H1 (cell line): ENCODE measurements at regions not wholly inside any gene's neighbourhood (a gene's known extent, or its start where the extent isn't known, plus 50 kb on each side); places are given as distances from the start of the nearest gene placed in this dataset.

ENCODE experiments used
- CTCF ChIA-PET: fragments of 300-600 bp; sonication (Branson Sonifier 250); formaldehyde crosslinking; loops from one replicate; lab custom pipeline; 2021; ENCODE audit not compliant: partially characterized antibody; lab: Charles Lee
- POLR2A ChIA-PET: fragments of 300-600 bp; sonication (Branson Sonifier 250); formaldehyde crosslinking; loops from one replicate; lab custom pipeline; 2021; ENCODE audit warnings: inconsistent platforms; ENCODE audit not compliant: partially characterized antibody; lab: Charles Lee
- DNase-seq, 2 experiments: peaks; one replicate each; pipeline versions ENCODE4 v3.0.0 to v3.0.0-alpha.2; 2010 to 2022; ENCODE audit warnings: low spot score in 2 of 2, low read depth in 1 of 2, mixed read lengths in 1 of 2
- FAIRE-seq: peaks from 2 replicates; lab custom pipeline; 2011; peaks lifted over from hg19 to GRCh38; lab: Jason Lieb, UNC
- H2AFZ ChIP-seq: 2 replicates; pipeline ENCODE4 v1.8.1; 2012; ENCODE audit warnings: low read length, inconsistent platforms
- H2AK5ac ChIP-seq: 2 replicates; pipeline ENCODE4 v1.6.1; 2013; ENCODE audit warnings: low read depth, low read length
- H2BK120ac ChIP-seq: replicated peaks from 2 replicates; pipeline ENCODE3; 2013; ENCODE audit warnings: low read depth, low read length, inconsistent platforms
- H2BK12ac ChIP-seq: 2 replicates; pipeline ENCODE4 v1.6.1; 2013; ENCODE audit warnings: low read depth, low read length
- H2BK15ac ChIP-seq: 2 replicates; pipeline ENCODE4 v1.6.1; 2013; ENCODE audit warnings: low read length
- H2BK20ac ChIP-seq: 2 replicates; pipeline ENCODE4 v1.6.1; 2013; ENCODE audit warnings: low read length
- H2BK5ac ChIP-seq: 2 replicates; pipeline ENCODE4 v1.6.1; 2013; ENCODE audit warnings: low read depth, low read length
- H3K14ac ChIP-seq: 2 replicates; pipeline ENCODE4 v1.6.1; 2013; ENCODE audit warnings: inconsistent platforms; ENCODE audit not compliant: insufficient read length
- H3K18ac ChIP-seq: 2 replicates; pipeline ENCODE4 v1.6.1; 2013; ENCODE audit warnings: low read length; ENCODE audit errors: extremely low read depth
- H3K23ac ChIP-seq: 2 replicates; pipeline ENCODE4 v1.6.1; 2013; ENCODE audit warnings: inconsistent platforms; ENCODE audit not compliant: insufficient read length
- H3K23me2 ChIP-seq: 2 replicates; pipeline ENCODE4 v1.6.1; 2013; ENCODE audit warnings: low read depth, low read length
- H3K27ac ChIP-seq: 2 replicates; pipeline ENCODE4 v1.6.1; 2011; ENCODE audit warnings: low read depth, low read length, inconsistent platforms
- H3K27me3 ChIP-seq, 4 experiments: replicated peaks in 1 of 4; 1 replicate in 1 of 4; 2 replicates in 3 of 4; pipeline versions ENCODE4 v1.6.1 to v1.8.1; 2011 to 2013; ENCODE audit warnings: low read length in 3 of 4, mild to moderate bottlenecking in 3 of 4, inconsistent platforms in 2 of 4, mixed read lengths in 2 of 4, moderate library complexity in 1 of 4; ENCODE audit not compliant: control insufficient read depth in 3 of 4, insufficient read depth in 3 of 4; ENCODE audit errors: extremely low read depth in 1 of 4
- H3K36me3 ChIP-seq, 4 experiments: 2 replicates each; pipeline versions ENCODE4 v1.6.1 to v1.8.1; 2011 to 2013; ENCODE audit warnings: mild to moderate bottlenecking in 4 of 4, low read length in 3 of 4, moderate library complexity in 2 of 4, control low read depth in 1 of 4, inconsistent platforms in 1 of 4; ENCODE audit not compliant: insufficient read depth in 4 of 4, control insufficient read depth in 2 of 4
- H3K4ac ChIP-seq: replicated peaks from 2 replicates; pipeline ENCODE3; 2013; ENCODE audit warnings: low read length, low read depth, mixed read lengths, inconsistent platforms; ENCODE audit not compliant: insufficient read length
- H3K4me1 ChIP-seq, 4 experiments: replicated peaks in 1 of 4; 1 replicate in 1 of 4; 2 replicates in 3 of 4; pipeline versions ENCODE4 v1.6.1 to v1.8.1; 2011 to 2013; ENCODE audit warnings: low read length in 3 of 4, inconsistent platforms in 2 of 4, mixed read lengths in 1 of 4; ENCODE audit not compliant: insufficient read depth in 4 of 4, control insufficient read depth in 3 of 4
- H3K4me2 ChIP-seq, 2 experiments: 2 replicates each; pipeline versions ENCODE4 v1.6.1 to v1.8.1; 2011 to 2013; ENCODE audit warnings: low read depth in 2 of 2, low read length in 2 of 2, control low read depth in 1 of 2, inconsistent platforms in 1 of 2, mild to moderate bottlenecking in 1 of 2; ENCODE audit not compliant: insufficient read depth in 1 of 2
- H3K4me3 ChIP-seq, 4 experiments: fragments of 200-600, 300-600 bp in 1 of 4; sonication (generic), shearing (Covaris generic), sonication (Bioruptor Twin) in 1 of 4; 2 replicates each; pipeline versions ENCODE4 v1.5.1 to v1.8.1; 2011 to 2016; ENCODE audit warnings: low read length in 4 of 4, low read depth in 3 of 4, control low read depth in 2 of 4, inconsistent platforms in 2 of 4, mild to moderate bottlenecking in 2 of 4, mixed read lengths in 1 of 4, moderate library complexity in 1 of 4; ENCODE audit not compliant: insufficient read depth in 2 of 4; ENCODE audit errors: extremely low read depth in 1 of 4
- H3K56ac ChIP-seq: replicated peaks from 2 replicates; pipeline ENCODE3; 2013; ENCODE audit warnings: low read depth, mild to moderate bottlenecking, mixed read lengths, low read length, inconsistent platforms; ENCODE audit not compliant: insufficient read length
- H3K79me1 ChIP-seq: 2 replicates; pipeline ENCODE4 v1.6.1; 2013; ENCODE audit warnings: low read depth, low read length, control low read depth
- H3K79me2 ChIP-seq, 2 experiments: 2 replicates each; pipeline versions ENCODE4 v1.6.1 to v1.8.1; 2012 to 2013; ENCODE audit warnings: low read length in 2 of 2, mild to moderate bottlenecking in 2 of 2, inconsistent platforms in 1 of 2; ENCODE audit not compliant: insufficient read depth in 2 of 2, control insufficient read depth in 1 of 2
- H3K9ac ChIP-seq, 4 experiments: replicated peaks in 1 of 4; 1 replicate in 1 of 4; 2 replicates in 3 of 4; pipeline versions ENCODE4 v1.6.1 to v1.8.1; 2011 to 2013; ENCODE audit warnings: low read depth in 3 of 4, low read length in 3 of 4, control low read depth in 2 of 4, mild to moderate bottlenecking in 2 of 4, moderate library complexity in 2 of 4, inconsistent platforms in 1 of 4; ENCODE audit errors: extremely low read depth in 1 of 4
- H3K9me3 ChIP-seq, 2 experiments: 2 replicates each; pipeline versions ENCODE4 v1.6.1 to v1.8.1; 2012 to 2013; ENCODE audit warnings: mild to moderate bottlenecking in 2 of 2, moderate library complexity in 2 of 2, control low read depth in 1 of 2, inconsistent platforms in 1 of 2, low read depth in 1 of 2, low read length in 1 of 2, mixed read lengths in 1 of 2; ENCODE audit not compliant: insufficient read depth in 2 of 2
- H4K20me1 ChIP-seq, 2 experiments: replicated peaks in 1 of 2; 2 replicates each; pipeline versions ENCODE3 to v1.8.1; 2011 to 2013; ENCODE audit warnings: inconsistent platforms in 2 of 2, low read length in 2 of 2, mild to moderate bottlenecking in 1 of 2; ENCODE audit not compliant: insufficient read depth in 2 of 2, control insufficient read depth in 1 of 2
- H4K5ac ChIP-seq: 2 replicates; pipeline ENCODE4 v1.6.1; 2013; ENCODE audit warnings: low read length, low read depth, mixed read lengths, inconsistent platforms; ENCODE audit not compliant: insufficient read length
- H4K8ac ChIP-seq: 2 replicates; pipeline ENCODE4 v1.8.0; 2013; ENCODE audit warnings: mild to moderate bottlenecking, moderate library complexity, low read length, inconsistent platforms; ENCODE audit not compliant: insufficient read depth; ENCODE audit errors: extremely low read depth
- H4K91ac ChIP-seq: replicated peaks from 2 replicates; pipeline ENCODE3; 2013; ENCODE audit warnings: low read length, mixed read lengths, inconsistent platforms; ENCODE audit not compliant: insufficient read length
- ASH2L ChIP-seq: fragments of 200-600, 300-600 bp; sonication (generic); IDR thresholded peaks from one replicate; pipeline ENCODE4 v1.7.1; 2017; ENCODE audit warnings: low read length
- EGR1 ChIP-seq: IDR thresholded peaks from 2 replicates; pipeline ENCODE4 v1.6.1; 2011; ENCODE audit warnings: low read depth, low read length, borderline replicate concordance
- EP300 ChIP-seq, 2 experiments: IDR thresholded peaks; 1 replicate in 1 of 2; 2 replicates in 1 of 2; pipeline ENCODE4 v1.6.1; 2011 to 2012; ENCODE audit warnings: low read depth in 2 of 2, low read length in 2 of 2, mild to moderate bottlenecking in 2 of 2, borderline replicate concordance in 1 of 2, inconsistent platforms in 1 of 2, moderate library complexity in 1 of 2
- EZH2 ChIP-seq: fragments of 200-600 bp; sonication (generic); IDR thresholded peaks from 2 replicates; pipeline ENCODE4 v1.7.1; 2012; ENCODE audit warnings: low read depth, mild to moderate bottlenecking, moderate library complexity, low read length, inconsistent platforms; ENCODE audit not compliant: severe bottlenecking
- GABPA ChIP-seq: IDR thresholded peaks from 2 replicates; pipeline ENCODE4 v1.6.1; 2011; ENCODE audit warnings: mild to moderate bottlenecking, low read length, moderate library complexity, borderline replicate concordance; ENCODE audit not compliant: insufficient read depth
- GTF2F1 ChIP-seq: IDR thresholded peaks from 2 replicates; pipeline ENCODE4 v1.6.1; 2012; ENCODE audit warnings: low read depth, low read length, improper control_type of control experiment, borderline replicate concordance
- KDM5A ChIP-seq: fragments of 200-600 bp; IDR thresholded peaks from 2 replicates; pipeline ENCODE4 v1.7.1; 2012; ENCODE audit warnings: mild to moderate bottlenecking, low read length, inconsistent platforms, mixed read lengths
- SP4 ChIP-seq: IDR thresholded peaks from 2 replicates; pipeline ENCODE4 v1.6.1; 2012; ENCODE audit warnings: low read length, inconsistent platforms
- ZNF274 ChIP-seq: IDR thresholded peaks from 2 replicates; pipeline ENCODE4 v1.7.0; 2012; ENCODE audit warnings: low read length, borderline replicate concordance; ENCODE audit errors: extremely low read depth
- WGBS, 2 experiments: shearing (Covaris generic) in 1 of 2; methylation state at CpG; one replicate each; pipeline versions ENCODE4 v1.1.6 to v1.1.7; 2013 to 2015; ENCODE audit warnings: low lambda C conversion rate in 2 of 2, mixed read lengths in 2 of 2, inconsistent platforms in 1 of 2, low coverage in 1 of 2, missing lambda C conversion rate in 1 of 2; ENCODE audit not compliant: insufficient replicate concordance in 2 of 2, insufficient coverage in 1 of 2, insufficient read length in 1 of 2; ENCODE audit errors: extremely low coverage in 1 of 2, missing lambda C conversion rate in 1 of 2; 5-methylcytosine and 5-hydroxymethylcytosine counted together
- TF ChIP-seq, protein P1 (sequence below): IDR thresholded peaks from 2 replicates; pipeline ENCODE4 v1.6.1; 2011; ENCODE audit warnings: low read depth, mild to moderate bottlenecking, low read length; ENCODE audit not compliant: insufficient read depth

DNA sequence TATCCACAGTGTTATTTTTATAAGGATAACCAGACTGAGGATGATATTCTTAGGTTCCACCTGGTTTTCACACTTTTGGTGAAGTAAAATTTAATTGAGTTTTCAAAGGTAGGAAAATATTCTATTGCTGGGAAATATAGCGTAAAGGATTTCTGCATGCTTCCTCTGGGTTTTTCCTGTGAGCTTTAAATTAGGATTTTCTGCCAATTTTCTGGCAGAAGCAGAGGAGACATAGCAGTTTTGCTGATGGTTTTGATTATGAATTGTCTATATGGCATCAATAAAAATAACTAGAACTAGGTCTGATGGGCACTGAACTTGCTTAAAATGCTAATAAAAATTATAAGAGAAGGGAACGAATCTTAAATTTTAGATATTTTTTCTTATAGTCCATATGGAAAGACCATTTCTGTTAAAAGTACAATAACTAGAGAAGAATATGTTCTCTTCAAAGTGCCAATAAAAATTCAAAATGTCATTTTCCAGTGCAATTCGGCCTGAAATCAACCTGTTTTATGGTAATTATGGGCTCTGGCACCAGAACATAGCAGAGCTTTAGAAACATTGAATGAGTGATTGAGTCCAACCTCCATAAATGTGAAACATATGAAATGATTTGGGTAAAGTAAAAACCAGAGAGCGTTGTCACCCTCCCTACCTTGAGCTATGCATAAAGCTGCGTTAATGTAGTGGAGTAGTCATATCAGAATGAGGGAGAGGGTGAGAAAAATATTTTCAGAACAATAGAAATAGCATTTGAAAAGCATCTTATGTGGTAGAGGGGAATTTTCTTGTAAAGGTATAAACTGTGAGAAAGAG lies 279.7 kb downstream of the SPRY1 start:
- H3K4me2 ChIP-seq, result no peak overlapping the region

More for the DNA sequence above, 279.7 kb downstream of the SPRY1 start:
- H3K79me2 ChIP-seq, result no peaks in the 10 kb centered on the region
- H2AFZ ChIP-seq, result no peak overlapping the region
- H4K8ac ChIP-seq, result no peak overlapping the region
- no peak overlapping the region for H2BK5ac ChIP-seq
- ChIA-PET POLR2A (no interaction called here), CTCF (interaction anchor here (1.0 to 1.1 kb wide), 2 partner anchors 15 to 71 kb away, joined by 3 to 4 read pairs; no protein-coding TSS in a partner anchor)
- no peak overlapping the region for H2BK20ac ChIP-seq
- no peaks in the 10 kb centered on the region for H3K27me3 ChIP-seq
- H3K9ac ChIP-seq, result no peak overlapping the region
- H3K36me3 ChIP-seq, result no peaks in the 10 kb centered on the region
- H2BK12ac ChIP-seq, result no peak overlapping the region
- no peak overlapping the region for H3K27ac ChIP-seq
- no peak overlapping the region for H3K4ac ChIP-seq
- H3K4me1 ChIP-seq, result peaks cover 0 to 5% (median 0%) of the 10 kb centered on the region in 4 experiments; a peak in 1 of 7 replicates
- no peaks in the 10 kb centered on the region for H3K23me2 ChIP-seq
- H3K56ac ChIP-seq, result no peak overlapping the region
- no peak overlapping the region for H4K5ac ChIP-seq
- no peak overlapping the region for H2BK120ac ChIP-seq
- WGBS, 2 experiments, result 87% methylated on average over 5 of the region's 5 CpGs; no CpG with 5 or more reads in 1 of the 2 experiments
- TF ChIP-seq ZNF274, result no peak
- no peak for TF ChIP-seq EGR1
- TF ChIP-seq GABPA, result no peak
- no peak for TF ChIP-seq GTF2F1
- TF ChIP-seq EZH2, result no peak
- TF ChIP-seq, protein P1, sequence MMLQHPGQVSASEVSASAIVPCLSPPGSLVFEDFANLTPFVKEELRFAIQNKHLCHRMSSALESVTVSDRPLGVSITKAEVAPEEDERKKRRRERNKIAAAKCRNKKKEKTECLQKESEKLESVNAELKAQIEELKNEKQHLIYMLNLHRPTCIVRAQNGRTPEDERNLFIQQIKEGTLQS, result no peak
- TF ChIP-seq KDM5A, result no peak
- TF ChIP-seq ASH2L, result no peak
- no peak for TF ChIP-seq SP4
- TF ChIP-seq EP300 (IDR thresholded peaks at IDR 0.05; ENCODE audit: borderline replicate concordance in 1 of 2, low read depth in 2 of 2, low read length in 2 of 2), result no peak
- H3K79me1 ChIP-seq, result no peaks in the 10 kb centered on the region
- H4K20me1 ChIP-seq, result no peaks in the 10 kb centered on the region
- no peak for DNase-seq
- no peak overlapping the region for H3K23ac ChIP-seq
- no peak overlapping the region for H3K4me3 ChIP-seq
- H4K91ac ChIP-seq, result no peak overlapping the region
- H3K9me3 ChIP-seq, result no peaks in the 10 kb centered on the region
- no peak overlapping the region for H2BK15ac ChIP-seq
- H3K14ac ChIP-seq, result no peak overlapping the region
- H3K18ac ChIP-seq, result no peak overlapping the region
- no peak overlapping the region for H2AK5ac ChIP-seq
- FAIRE-seq, result no peak
